DND-41 (cell line): ENCODE measurements at regions not wholly inside any gene's neighbourhood (a gene's known extent, or its start where the extent isn't known, plus 50 kb on each side); places are given as distances from the start of the nearest gene placed in this dataset.

Experiments
- ATAC-seq: fragments of 200-7000 bp; cut with Tn5 transposase; 3 replicates; pipeline ENCODE4 v1.9.1; 2021; ENCODE audit warnings: low read depth; ENCODE audit not compliant: insufficient read depth
- DNase-seq: peaks from one replicate; pipeline ENCODE4 v3.0.0-alpha.2; 2020
- H2AFZ ChIP-seq: 2 replicates; pipeline ENCODE4 v1.6.0; 2012; ENCODE audit warnings: low read depth, low read length
- H3K27ac ChIP-seq: 2 replicates; pipeline ENCODE4 v1.5.1; 2012; ENCODE audit warnings: low read length, inconsistent platforms
- H3K27me3 ChIP-seq: fragments of 200-600 bp; sonication (generic); 2 replicates; pipeline ENCODE4 v1.6.0; 2012; ENCODE audit warnings: low read length, mild to moderate bottlenecking, inconsistent platforms; ENCODE audit not compliant: insufficient read depth, poor library complexity
- H3K36me3 ChIP-seq: 2 replicates; pipeline ENCODE4 v1.5.1; 2012; ENCODE audit warnings: low read length, inconsistent platforms; ENCODE audit not compliant: insufficient read depth
- H3K4me1 ChIP-seq: 2 replicates; pipeline ENCODE4 v1.5.1; 2012; ENCODE audit warnings: mild to moderate bottlenecking, low read length; ENCODE audit not compliant: insufficient read depth
- H3K4me2 ChIP-seq: 2 replicates; pipeline ENCODE4 v1.6.0; 2012; ENCODE audit warnings: mild to moderate bottlenecking, moderate library complexity, low read length, inconsistent platforms; ENCODE audit not compliant: insufficient read depth
- H3K4me3 ChIP-seq, 2 experiments: fragments of 200-600 bp in 1 of 2; shearing (Covaris generic) in 1 of 2; 2 replicates each; pipeline ENCODE4 v1.5.1; 2012 to 2016; ENCODE audit warnings: inconsistent platforms in 2 of 2, low read length in 2 of 2, mild to moderate bottlenecking in 2 of 2, low read depth in 1 of 2, moderate library complexity in 1 of 2
- H3K79me2 ChIP-seq: 2 replicates; pipeline ENCODE4 v1.6.0; 2012; ENCODE audit warnings: low read length, inconsistent platforms; ENCODE audit not compliant: insufficient read depth
- H3K9ac ChIP-seq: 2 replicates; pipeline ENCODE4 v1.6.0; 2012; ENCODE audit warnings: low read depth, mild to moderate bottlenecking, inconsistent platforms, low read length, moderate library complexity
- H3K9me3 ChIP-seq: 2 replicates; pipeline ENCODE4 v1.5.1; 2012; ENCODE audit warnings: low read length, moderate library complexity, mild to moderate bottlenecking, inconsistent platforms; ENCODE audit not compliant: insufficient read depth, severe bottlenecking
- H4K20me1 ChIP-seq: 2 replicates; pipeline ENCODE4 v1.6.0; 2012; ENCODE audit warnings: low read length; ENCODE audit not compliant: insufficient read depth
- CTCF ChIP-seq: IDR thresholded peaks from 2 replicates; pipeline ENCODE4 v1.5.1; 2012; ENCODE audit warnings: borderline replicate concordance, low read length, moderate library complexity, mild to moderate bottlenecking; ENCODE audit not compliant: poor library complexity, severe bottlenecking; ENCODE audit errors: extremely low read depth
- EZH2 ChIP-seq: IDR thresholded peaks from 3 replicates; pipeline ENCODE4 v1.6.1; 2012; ENCODE audit warnings: borderline replicate concordance, low read depth, mild to moderate bottlenecking, moderate library complexity, low read length, inconsistent platforms; ENCODE audit not compliant: severe bottlenecking

DNA sequence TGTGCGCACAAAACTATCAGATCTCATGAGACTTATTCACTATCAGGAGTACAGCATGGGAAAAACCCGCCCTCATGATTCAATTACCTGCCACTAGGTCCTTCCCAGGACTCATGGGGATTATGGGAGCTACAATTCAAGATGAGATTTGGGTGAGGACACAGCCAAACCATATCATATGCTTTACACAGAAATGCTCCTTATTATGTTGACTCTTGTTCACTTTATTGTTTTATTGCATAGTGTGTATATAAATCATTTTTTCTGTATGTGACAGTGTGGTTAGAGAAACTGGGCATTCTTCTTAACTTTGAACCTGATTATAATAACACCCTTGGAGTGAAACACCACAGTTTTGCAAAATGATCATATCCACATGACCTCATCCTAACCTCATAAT lies 212.8 kb upstream of the TNRC6C start:
- H3K27ac ChIP-seq, result no peak overlapping the region
- no peaks in the 10 kb centered on the region for H4K20me1 ChIP-seq
- no peaks in the 10 kb centered on the region for H3K79me2 ChIP-seq
- no peaks in the 10 kb centered on the region for H3K9me3 ChIP-seq
- no peak overlapping the region for H3K4me2 ChIP-seq
- no peaks in the 10 kb centered on the region for H3K36me3 ChIP-seq
- no peaks in the 10 kb centered on the region for H3K27me3 ChIP-seq
- ATAC-seq (no peak), DNase-seq (no peak)
- H3K9ac ChIP-seq, result no peak overlapping the region
- TF ChIP-seq CTCF, result no peak
- no peak for TF ChIP-seq EZH2
- no peaks in the 10 kb centered on the region for H3K4me1 ChIP-seq
- H2AFZ ChIP-seq, result no peak overlapping the region
- H3K4me3 ChIP-seq, result no peak overlapping the region

- ATAC-seq, result no peak
These were observed 212.1 kb upstream of the TNRC6C start for GRCh38 chr17:77746393-77746792.

DNA sequence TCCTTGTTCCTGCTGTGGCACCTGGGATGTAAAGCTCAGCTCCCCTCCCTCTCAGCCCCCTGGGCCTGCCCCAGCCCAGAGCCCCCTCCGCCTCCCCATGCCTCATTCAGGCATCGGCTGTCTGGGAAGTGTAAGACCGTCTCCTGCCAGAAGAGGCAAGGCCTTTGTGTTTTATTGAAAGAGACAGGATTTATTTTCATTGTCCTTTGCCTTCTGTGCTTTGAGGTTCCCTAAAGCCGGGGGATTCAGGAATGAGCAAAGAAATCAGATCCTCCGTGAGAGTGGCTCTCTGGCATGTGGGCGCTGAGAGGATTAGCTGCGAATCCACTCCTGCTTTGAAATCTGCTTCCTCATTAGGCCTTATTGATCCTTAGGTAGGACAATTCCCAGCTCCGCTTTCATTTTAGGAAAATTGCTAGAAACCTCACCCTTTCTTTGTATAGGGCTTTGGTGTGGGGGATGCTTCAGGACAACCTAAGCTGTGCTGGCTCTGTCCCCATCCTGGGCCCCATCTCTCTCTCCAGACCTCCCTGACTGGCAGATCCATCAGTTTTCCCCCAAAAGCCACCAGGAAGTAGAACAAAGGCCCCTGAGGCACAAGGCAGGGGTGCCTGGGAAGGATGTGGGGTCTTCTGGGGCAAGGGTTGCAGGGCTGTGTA lies 211.5 kb upstream of the TNRC6C start:
- Histone ChIP-seq H3K4me3 (no peak overlapping the region), H3K9ac (no peak overlapping the region), H3K79me2 (no peaks in the 10 kb centered on the region), H3K9me3 (no peaks in the 10 kb centered on the region), H4K20me1 (no peaks in the 10 kb centered on the region), H3K4me2 (no peak overlapping the region), H2AFZ (no peak overlapping the region), H3K27me3 (no peaks in the 10 kb centered on the region), H3K27ac (no peak overlapping the region), H3K36me3 (no peaks in the 10 kb centered on the region), H3K4me1 (no peaks in the 10 kb centered on the region)
- no peak for ATAC-seq
- DNase-seq, result no peak
- no peak for TF ChIP-seq EZH2

More at GRCh38 chr17:77746393-77746792, 212.1 kb upstream of the TNRC6C start:
- Histone ChIP-seq H3K27ac (no peak overlapping the region), H3K4me1 (no peaks in the 10 kb centered on the region), H3K36me3 (no peaks in the 10 kb centered on the region), H3K27me3 (no peaks in the 10 kb centered on the region), H3K79me2 (no peaks in the 10 kb centered on the region), H4K20me1 (no peaks in the 10 kb centered on the region), H2AFZ (no peak overlapping the region), H3K9me3 (no peaks in the 10 kb centered on the region), H3K4me3 (no peak overlapping the region), H3K4me2 (no peak overlapping the region), H3K9ac (no peak overlapping the region)
- DNase-seq, result no peak
- TF ChIP-seq EZH2 (no peak), CTCF (no peak)

GRCh38 chr17:77748436-77748835 lies 210.1 kb upstream of the TNRC6C start:
- Histone ChIP-seq H3K27ac (no peak overlapping the region), H3K9ac (no peak overlapping the region), H3K4me2 (no peak overlapping the region), H3K9me3 (no peaks in the 10 kb centered on the region), H2AFZ (no peak overlapping the region), H3K27me3 (no peaks in the 10 kb centered on the region), H3K4me1 (no peaks in the 10 kb centered on the region), H3K4me3 (no peak overlapping the region), H4K20me1 (no peaks in the 10 kb centered on the region), H3K36me3 (no peaks in the 10 kb centered on the region), H3K79me2 (no peaks in the 10 kb centered on the region)
- TF ChIP-seq EZH2 (no peak), CTCF (no peak)
- DNase-seq (no peak), ATAC-seq (no peak)
